Tibial nerve (tissue), 4 donors: ENCODE measurements at regions not wholly inside any gene's neighbourhood (a gene's known extent, or its start where the extent isn't known, plus 50 kb on each side); places are given as distances from the start of the nearest gene placed in this dataset.
"Not testable (repeated sequence)": the region's sequence is repeated elsewhere in the genome, so short reads cannot be mapped to it uniquely, and the experiment has no call there.

Experiments used
- DNase-seq, 2 donors: peaks; one replicate each; pipeline ENCODE4 v3.0.0-alpha.2; 2019; ENCODE audit warnings: low spot score in 2 of 2
- H3K27ac ChIP-seq, 4 donors: fragments of 200-600 bp; sonication (generic) in 3 of 4; one replicate each; pipeline ENCODE4 v1.5.1; 2017 to 2019; ENCODE audit warnings: mild to moderate bottlenecking in 1 of 4
- H3K27me3 ChIP-seq, 2 donors: fragments of 200-600 bp; sonication (generic) in 1 of 2; one replicate each; pipeline versions ENCODE4 v1.5.1 to v1.6.0; 2017 to 2019
- H3K36me3 ChIP-seq, 3 donors: fragments of 200-600 bp; sonication (generic); one replicate each; pipeline ENCODE4 v1.5.1; 2018 to 2019
- H3K4me1 ChIP-seq, 4 donors: fragments of 200-600 bp; sonication (generic) in 3 of 4; one replicate each; pipeline ENCODE4 v1.5.1; 2017 to 2019
- H3K4me3 ChIP-seq, 4 donors: fragments of 200-600 bp; sonication (generic) in 3 of 4; one replicate each; pipeline ENCODE4 v1.5.1; 2017 to 2019; ENCODE audit warnings: mild to moderate bottlenecking in 1 of 4, moderate library complexity in 1 of 4
- H3K9me3 ChIP-seq, 4 donors: fragments of 200-600 bp; sonication (generic) in 3 of 4; one replicate each; pipeline ENCODE4 v1.5.1; 2017 to 2019
- WGBS, 2 donors: methylation state at CpG; one replicate each; pipeline ENCODE4 v1.1.5; 2018; 5-methylcytosine and 5-hydroxymethylcytosine counted together

- not testable (repeated sequence) for H3K36me3 ChIP-seq, H3K27ac ChIP-seq, H3K9me3 ChIP-seq, DNase-seq, H3K4me1 ChIP-seq, H3K27me3 ChIP-seq, H3K4me3 ChIP-seq
- WGBS, 2 donors: no CpG with 5 or more reads among the region's 2 CpGs
Observed at GRCh38 chr9:67708109-67708508, 150.6 kb upstream of the ANKRD20A1 start.

GRCh38 chr9:67711429-67711828 is 147.3 kb upstream of the ANKRD20A1 start:
- H3K27me3 ChIP-seq, H3K4me3 ChIP-seq, H3K4me1 ChIP-seq, H3K36me3 ChIP-seq, H3K27ac ChIP-seq, H3K9me3 ChIP-seq, DNase-seq: not testable (repeated sequence)
- WGBS, 2 donors: no CpG with 5 or more reads among the region's 32 CpGs

- H3K36me3 ChIP-seq, H3K9me3 ChIP-seq, H3K4me3 ChIP-seq, H3K4me1 ChIP-seq, H3K27me3 ChIP-seq: not testable (repeated sequence)
- peak overlapping the region in 1 of 4 donors; percentile 62 for H3K27ac ChIP-seq
- 13 to 38% methylated on average over 5 to 8 of the region's 10 CpGs for WGBS, 2 donors
- peak; percentile 4 to 10 for DNase-seq
Observed at GRCh38 chr9:67711931-67712330, 146.8 kb upstream of the ANKRD20A1 start.

DNA sequence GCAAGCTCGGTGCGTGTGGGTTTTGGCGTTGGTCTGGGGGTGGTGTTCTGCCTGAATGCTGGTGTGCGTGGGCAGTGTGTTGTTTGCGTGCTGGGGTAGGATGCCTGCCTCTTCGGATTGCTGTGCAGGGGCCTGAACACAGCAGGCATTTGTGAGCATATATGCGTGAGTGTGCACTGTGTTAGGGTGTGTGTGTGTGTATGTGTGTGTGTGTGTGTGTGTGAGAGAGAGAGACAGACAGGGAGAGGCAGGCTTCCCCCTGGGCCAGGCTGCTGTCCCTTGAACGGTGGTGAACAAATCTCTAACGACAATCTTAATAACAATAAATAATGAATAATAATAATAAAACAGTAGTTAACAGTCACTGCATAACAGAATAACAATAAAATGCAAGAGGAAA is 145.8 kb upstream of the ANKRD20A1 start:
- DNase-seq: peak in 1 of 2 donors; percentile 4
- not testable (repeated sequence) for H3K27ac ChIP-seq, H3K4me1 ChIP-seq, H3K27me3 ChIP-seq, H3K36me3 ChIP-seq, H3K4me3 ChIP-seq, H3K9me3 ChIP-seq
- 29 to 31% methylated on average over 3 of the region's 9 CpGs for WGBS, 2 donors

DNA sequence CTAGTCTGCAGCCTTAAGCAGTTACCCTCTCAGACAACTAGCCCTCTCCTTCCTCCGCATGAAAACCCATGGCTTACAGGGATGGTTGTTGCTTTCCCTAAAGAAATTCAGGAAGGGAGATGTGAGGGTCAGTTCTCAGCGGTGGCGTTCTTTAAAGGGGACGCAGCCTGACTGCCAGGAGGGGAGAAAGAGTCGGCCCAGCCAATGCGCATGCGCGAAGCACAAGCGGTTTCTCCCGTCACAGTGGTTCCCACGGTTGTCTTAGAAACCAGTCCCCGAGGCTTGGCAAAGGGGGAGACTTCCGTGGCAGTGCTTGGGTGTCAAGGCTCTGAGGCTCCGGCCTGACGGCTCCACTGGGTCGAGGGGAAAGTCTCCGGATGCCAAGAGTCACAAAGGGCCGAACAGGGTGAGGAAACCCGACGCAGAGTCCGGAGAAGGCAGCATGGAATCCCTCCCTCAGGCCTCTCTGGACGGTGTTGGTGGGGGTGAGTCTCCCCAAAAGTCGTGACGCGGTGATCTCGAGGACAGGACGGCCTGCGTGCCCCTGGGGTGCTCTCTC is 140.8 kb upstream of the ANKRD20A1 start:
- H3K4me1 ChIP-seq, H3K9me3 ChIP-seq, DNase-seq, H3K4me3 ChIP-seq, H3K27ac ChIP-seq, H3K36me3 ChIP-seq, H3K27me3 ChIP-seq: not testable (repeated sequence)
- no CpG with 5 or more reads among the region's 28 CpGs for WGBS, 2 donors

DNA sequence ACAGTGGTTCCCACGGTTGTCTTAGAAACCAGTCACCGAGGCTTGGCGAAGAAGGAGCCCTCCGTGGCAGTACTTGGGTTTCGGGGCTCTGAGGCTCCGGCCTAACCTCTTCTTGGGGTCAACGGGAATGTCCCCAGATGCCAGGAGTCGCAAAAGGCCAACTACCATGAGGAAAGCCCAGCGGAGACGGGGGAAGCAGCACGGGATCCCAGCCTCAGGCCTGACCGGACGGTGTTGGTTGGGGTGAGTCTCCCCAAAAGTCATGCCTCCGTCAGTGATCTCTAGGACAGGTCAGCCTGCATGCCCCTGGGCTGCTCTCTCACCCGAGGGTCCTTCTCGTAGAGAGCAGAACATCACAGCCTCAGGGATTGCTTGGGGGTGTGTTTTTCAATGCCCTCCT is 138.2 kb upstream of the ANKRD20A1 start:
- not testable (repeated sequence) for H3K4me1 ChIP-seq, H3K36me3 ChIP-seq, H3K4me3 ChIP-seq, H3K27ac ChIP-seq, H3K27me3 ChIP-seq, H3K9me3 ChIP-seq
- peak in 1 of 2 donors; percentile 8 for DNase-seq
- 80 to 90% methylated on average over 5 to 6 of the region's 16 CpGs for WGBS, 2 donors

GRCh38 chr9:67722460-67723090 is 136.2 kb upstream of the ANKRD20A1 start:
- WGBS, 2 donors: no CpG with 5 or more reads among the region's 41 CpGs
- H3K4me3 ChIP-seq: not testable (repeated sequence)

GRCh38 chr9:67723185-67723584 is 135.5 kb upstream of the ANKRD20A1 start:
- H3K27me3 ChIP-seq, DNase-seq, H3K27ac ChIP-seq, H3K9me3 ChIP-seq, H3K4me1 ChIP-seq, H3K36me3 ChIP-seq: not testable (repeated sequence)
- WGBS, 2 donors: 0% methylated on average over 2 of the region's 15 CpGs; no CpG with 5 or more reads in 1 of the 2 donors
- peak overlapping the region in 2 of 4 donors; percentile 37 to 43 for H3K4me3 ChIP-seq

More at GRCh38 chr9:67722460-67723090, 136.2 kb upstream of the ANKRD20A1 start:
- not testable (repeated sequence) for H3K27ac ChIP-seq, DNase-seq, H3K36me3 ChIP-seq, H3K27me3 ChIP-seq, H3K9me3 ChIP-seq, H3K4me1 ChIP-seq

DNA sequence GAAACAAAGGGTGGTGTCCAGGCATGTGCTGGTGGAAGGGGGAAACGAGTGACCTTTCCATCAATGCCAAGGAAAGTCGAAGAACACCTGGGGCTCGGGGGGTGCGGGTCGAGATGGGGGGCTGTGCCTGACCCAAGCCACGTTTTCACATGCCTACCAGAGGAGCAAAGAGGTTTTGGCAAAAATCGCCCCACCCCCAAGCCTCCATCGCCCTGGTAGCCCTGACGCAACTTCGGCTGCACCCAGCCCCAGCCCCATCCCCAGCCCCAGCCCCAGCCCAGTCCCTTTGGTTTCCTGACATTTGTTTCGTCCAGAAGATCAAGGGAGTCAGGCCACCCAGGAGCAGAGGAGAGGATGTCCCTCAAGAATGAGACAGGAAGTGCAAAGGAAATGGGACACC is 133.8 kb upstream of the ANKRD20A1 start:
- not testable (repeated sequence) for H3K9me3 ChIP-seq, H3K27me3 ChIP-seq, H3K27ac ChIP-seq, H3K4me1 ChIP-seq, H3K36me3 ChIP-seq
- peak in 1 of 2 donors; percentile 11 for DNase-seq
- whole genome bisulfite sequencing, 2 donors: 35 to 45% methylated on average over 4 to 8 of the region's 11 CpGs
- peak overlapping the region in 2 of 4 donors; percentile 21 to 40 for H3K4me3 ChIP-seq

- not testable (repeated sequence) for H3K36me3 ChIP-seq, H3K9me3 ChIP-seq, H3K27ac ChIP-seq, H3K27me3 ChIP-seq, H3K4me1 ChIP-seq
- H3K4me3 ChIP-seq: peak overlapping the region in 2 of 4 donors; percentile 23 to 46
- peak; percentile 10 to 25 for DNase-seq
- WGBS, 2 donors: no CpG with 5 or more reads among the region's 58 CpGs
Observed at GRCh38 chr9:67726213-67726988, 132.3 kb upstream of the ANKRD20A1 start.

- not testable (repeated sequence) for H3K9me3 ChIP-seq, H3K4me1 ChIP-seq, H3K36me3 ChIP-seq, H3K27ac ChIP-seq, H3K27me3 ChIP-seq, H3K4me3 ChIP-seq, DNase-seq
- 34% methylated on average over 2 of the region's 4 CpGs; no CpG with 5 or more reads in 1 of the 2 donors for WGBS, 2 donors
Observed at GRCh38 chr9:67763133-67763532, 95.6 kb upstream of the ANKRD20A1 start.

DNA sequence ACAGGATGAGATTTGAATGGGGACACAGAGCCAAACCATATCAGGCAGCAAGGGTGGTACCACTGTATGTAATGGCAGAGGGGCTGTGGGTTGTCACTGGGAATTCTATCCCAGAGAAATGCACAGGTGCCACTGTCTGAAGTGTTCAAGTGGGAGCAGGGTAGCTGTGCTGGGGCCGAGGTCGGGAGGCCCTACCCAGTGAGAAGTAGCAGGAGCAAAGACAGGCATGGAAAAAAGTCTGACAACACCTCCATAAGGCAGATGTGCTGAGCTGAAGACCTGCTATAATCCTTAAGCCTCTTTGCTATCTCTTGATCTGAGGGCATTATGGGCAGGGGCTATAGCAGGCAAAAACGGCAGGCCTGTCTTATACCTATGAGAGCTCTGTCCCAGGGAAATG is 86.9 kb upstream of the ANKRD20A1 start:
- not testable (repeated sequence) for H3K4me1 ChIP-seq, H3K9me3 ChIP-seq, H3K4me3 ChIP-seq, DNase-seq, H3K27ac ChIP-seq, H3K36me3 ChIP-seq, H3K27me3 ChIP-seq
- 86 to 88% methylated on average over 2 of the region's 3 CpGs for WGBS, 2 donors

- WGBS, 2 donors: 88 to 93% methylated on average over 6 of the region's 7 CpGs
- H3K4me3 ChIP-seq, H3K27ac ChIP-seq, H3K4me1 ChIP-seq, H3K9me3 ChIP-seq, DNase-seq, H3K27me3 ChIP-seq, H3K36me3 ChIP-seq: not testable (repeated sequence)
Observed at GRCh38 chr9:67800170-67800569, 58.6 kb upstream of the ANKRD20A1 start.
